HG03460 (cell line): ENCODE measurements at regions not wholly inside any gene's neighbourhood (a gene's known extent, or its start where the extent isn't known, plus 50 kb on each side); places are given as distances from the start of the nearest gene placed in this dataset.
"Not testable (repeated sequence)": the region's sequence is repeated elsewhere in the genome, so short reads cannot be mapped to it uniquely, and the experiment has no call there.

Source experiments
- ATAC-seq: cut with Tn5 transposase; IDR thresholded peaks from one replicate; pipeline ENCODE4 v1.9.1; 2021; ENCODE audit not compliant: unreplicated experiment

DNA sequence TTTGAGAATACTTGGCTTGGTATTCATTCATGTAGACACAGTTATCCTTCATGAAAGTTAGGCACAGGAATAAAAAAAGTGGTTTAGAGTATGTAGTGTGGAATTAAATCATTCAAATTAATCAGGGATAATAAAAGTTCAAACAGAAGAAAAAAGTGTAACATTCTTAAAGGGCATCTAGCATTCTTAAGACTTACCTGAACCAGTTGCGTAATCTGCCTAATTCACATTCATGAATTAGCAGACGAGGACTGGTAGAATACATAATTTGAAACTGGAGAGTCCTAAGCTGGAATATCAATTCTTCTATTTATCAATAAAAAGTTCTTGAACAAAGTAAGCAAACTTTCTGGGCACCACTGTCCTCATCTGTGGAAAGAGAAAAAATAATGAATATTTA is 157.0 kb upstream of the DEPDC1 start:
- no peak for ATAC-seq

DNA sequence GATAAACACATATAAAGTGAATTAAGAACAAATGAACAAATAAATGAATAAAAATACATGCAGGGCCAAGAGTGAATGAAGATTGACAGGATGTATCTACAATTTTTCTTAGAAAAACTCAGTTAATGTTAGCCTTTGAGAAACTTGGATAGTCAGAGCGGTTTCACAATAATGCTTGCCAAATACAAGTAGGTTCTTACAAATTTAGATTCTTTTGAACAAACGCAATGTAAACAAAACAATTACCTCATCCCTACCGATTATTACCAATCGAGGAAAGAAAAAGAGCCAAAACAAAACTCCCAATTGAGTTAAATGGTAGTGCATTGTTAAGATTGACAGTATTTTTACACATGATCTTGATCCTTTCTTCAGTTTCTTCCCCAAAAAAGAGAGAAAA is 176.9 kb upstream of the DEPDC1 start:
- ATAC-seq: no peak

DNA sequence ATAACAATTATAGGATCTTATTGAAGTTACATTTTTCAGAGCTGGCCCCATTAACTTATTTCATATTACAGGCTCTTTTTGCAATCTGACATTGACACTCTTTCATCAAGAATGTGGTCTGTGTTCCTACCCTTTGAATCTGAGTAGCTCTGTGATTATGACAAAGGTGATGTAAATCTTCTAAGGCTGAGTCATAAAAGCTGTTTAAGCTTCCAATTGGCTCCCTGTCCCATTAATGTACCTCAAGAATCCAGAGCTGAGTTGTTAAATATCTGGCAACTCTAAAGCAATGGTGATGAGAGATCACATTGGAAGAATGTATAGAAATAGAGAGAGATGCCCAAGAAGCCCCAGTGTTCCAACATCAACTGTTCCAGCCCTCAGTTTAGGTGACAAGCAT is 178.5 kb upstream of the DEPDC1 start:
- no peak for ATAC-seq

DNA sequence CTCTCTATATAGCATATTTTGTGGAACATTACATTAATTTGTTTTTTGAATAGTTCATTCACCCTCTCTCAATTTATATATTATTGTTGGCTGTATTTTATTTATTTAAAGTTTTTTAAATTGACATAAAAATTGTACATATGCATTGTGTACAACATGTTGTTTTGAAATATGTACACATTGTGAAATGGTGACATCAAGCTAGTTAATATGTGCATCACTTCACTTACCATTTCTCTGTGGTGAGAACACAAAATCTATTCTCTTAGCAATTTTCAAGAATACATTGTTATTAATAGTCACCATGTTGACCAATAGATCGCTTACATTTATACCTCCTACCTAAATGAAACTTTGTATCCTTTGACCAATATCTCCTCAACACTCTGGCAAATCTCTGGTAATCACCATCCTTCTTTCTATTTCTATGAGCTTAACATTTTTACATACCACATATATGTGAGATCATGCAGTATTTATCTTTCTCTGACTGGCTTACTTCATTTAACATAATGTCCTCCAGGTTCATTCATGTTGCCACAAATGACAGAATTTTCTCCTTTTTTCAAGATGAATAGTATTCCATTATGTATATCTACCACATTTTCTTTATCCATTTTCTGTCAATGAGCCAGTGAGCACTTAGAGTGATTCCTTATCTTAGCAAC is 180.9 kb upstream of the DEPDC1 start:
- ATAC-seq: no peak

DNA sequence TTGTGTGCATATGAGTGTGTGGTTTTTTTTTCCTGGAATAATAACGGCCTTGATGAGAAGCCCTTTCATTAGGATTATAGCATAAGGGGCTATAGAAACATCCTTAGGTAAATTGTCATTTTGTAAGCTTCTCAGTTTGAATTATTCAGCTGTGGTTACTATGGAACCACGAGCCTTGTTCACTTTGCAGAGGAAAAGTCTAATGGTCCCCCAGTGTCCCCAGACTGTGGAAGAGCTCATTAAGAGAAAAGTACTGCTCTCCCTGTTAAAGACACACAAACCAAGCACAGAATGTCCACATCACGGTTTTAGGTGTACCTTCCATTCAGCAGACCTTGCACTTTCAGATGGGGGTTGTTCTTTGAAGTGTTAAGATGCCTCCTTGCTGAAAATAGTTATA is 199.3 kb upstream of the DEPDC1 start:
- ATAC-seq: no peak

DNA sequence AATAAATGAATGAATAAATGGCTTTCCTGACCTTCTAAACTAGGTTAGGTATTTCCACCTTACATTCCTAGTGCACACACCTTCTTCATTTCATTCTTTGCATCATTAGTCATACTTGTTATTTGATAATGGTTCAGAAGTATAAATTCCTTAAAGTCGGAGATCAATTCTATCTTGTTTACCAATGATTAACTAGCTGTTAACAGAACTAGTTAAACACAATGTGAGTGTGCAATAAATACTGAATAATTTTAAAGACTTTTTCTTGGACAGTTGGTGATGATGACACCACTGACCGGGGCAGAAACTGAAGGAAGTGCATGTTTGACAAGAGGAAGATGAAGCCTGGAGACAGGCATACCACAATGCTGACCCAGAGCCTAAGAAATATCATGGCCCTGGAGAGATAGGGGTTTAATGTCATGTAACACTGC is 207.1 kb upstream of the DEPDC1 start:
- no peak for ATAC-seq

DNA sequence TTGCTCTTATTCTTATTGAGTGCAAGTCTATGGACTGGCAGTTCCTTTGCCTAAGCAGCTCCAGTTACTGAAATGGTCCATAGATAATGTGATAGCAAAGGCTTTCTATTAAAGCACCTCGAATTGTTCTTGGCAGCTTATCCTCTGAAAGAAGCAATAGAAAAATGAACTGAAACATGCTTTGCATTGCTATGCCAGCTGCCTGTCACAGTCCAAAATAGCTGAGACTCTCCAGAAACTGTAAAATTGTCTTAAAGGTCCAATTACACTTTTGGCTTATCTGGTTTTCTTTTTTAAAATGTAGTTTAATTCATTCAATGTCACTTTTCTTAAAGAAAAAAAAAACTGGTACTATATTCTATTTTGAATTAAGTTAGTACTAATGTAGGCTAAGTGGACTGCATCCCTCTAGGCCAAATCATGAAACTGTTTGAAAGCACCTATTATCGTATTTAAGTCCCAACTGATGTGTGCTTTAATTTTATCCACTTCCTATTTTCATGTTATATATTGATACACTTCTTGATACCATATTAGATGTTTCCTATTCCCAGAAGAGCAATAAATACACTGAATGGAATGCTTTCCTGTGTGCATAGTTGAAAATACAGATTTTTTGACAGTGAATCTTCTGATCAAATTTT is 208.0 kb upstream of the DEPDC1 start:
- ATAC-seq: no peak

DNA sequence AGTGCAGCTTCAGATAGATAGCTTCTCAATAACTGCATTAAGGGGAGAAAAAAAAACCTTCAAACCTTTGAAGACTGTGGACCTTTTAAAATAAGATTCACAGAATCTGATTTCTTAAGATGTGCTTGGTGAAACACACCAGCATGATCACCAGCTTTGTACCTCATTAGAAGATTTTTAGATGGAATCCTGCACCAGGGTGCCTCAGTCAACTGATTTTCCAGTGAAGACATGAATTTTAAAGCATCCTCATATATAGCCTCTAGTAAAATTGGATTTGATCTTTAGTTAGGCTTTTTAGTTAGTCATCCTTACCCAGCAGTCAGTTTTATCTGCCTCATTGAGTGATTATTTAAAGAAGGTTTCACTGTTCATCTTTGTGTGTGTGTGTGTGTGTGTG is 208.6 kb upstream of the DEPDC1 start:
- no peak for ATAC-seq

DNA sequence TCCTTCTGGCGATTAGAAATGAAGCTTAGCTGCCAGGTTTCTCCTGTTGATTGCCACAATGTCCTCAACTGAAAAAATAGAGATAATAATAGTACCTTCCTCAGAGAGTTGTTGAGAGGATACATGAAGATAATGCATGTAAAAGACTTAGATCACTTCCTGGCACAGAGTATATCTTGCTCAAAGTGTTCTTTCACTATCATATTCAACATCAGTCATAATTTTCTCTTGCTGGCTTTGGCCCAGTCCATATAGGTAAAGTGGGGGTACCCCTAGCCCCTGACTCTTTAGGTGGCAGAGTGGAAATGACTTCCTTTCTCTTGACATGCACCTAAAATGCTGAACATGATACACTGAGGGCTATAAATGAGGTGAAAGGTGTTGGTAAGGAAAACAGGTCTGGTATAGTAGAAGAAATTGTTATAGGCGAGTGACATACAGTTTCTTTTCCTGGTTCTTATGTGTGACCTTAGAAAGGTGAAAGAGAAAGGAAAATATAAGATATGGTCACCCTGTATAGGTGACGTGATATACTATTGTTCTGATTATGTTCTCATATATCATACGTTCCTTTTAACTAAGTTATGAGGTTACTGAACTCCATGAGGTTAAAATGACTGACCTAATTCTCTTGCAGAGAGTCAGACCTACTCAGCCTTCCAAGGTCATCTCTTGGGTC is 209.9 kb upstream of the DEPDC1 start:
- ATAC-seq: no peak

DNA sequence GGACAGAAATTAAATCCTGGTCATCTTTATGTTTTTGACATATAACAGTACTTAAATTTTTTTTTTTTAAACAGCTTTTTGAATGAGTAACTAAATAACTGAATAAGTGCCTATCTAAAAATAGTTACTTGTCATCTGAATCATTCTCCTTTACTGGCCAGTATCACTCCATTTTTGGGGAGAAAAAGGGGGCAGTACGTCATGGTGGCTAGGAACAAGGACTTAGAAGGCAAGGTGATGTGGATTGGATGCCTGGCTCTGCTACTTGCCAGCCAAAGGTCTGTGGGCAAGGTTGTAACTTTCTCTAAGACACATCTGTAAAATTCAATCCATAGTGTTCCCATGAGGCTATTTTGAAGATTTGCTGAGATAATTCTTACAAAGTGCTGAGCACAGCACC is 220.4 kb upstream of the DEPDC1 start:
- ATAC-seq: no peak

DNA sequence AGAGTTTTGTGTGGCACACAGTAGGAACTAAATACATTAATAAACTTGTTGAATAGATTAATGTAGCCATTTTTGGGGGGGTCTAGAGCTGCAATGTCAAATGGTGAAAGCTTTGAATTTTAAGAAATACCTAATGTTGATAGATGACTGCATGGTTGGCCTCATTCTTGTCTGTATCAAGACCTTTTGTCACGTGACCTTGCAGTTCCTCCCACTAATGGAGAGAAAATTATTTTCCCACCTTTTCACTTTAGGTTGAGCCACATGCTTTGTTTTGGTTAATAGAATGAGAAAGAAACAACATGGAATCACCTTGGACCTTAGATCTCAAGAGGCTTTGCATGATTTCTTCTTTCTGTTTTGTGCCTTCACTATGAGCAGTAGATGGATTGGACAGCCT is 223.6 kb upstream of the DEPDC1 start:
- no peak for ATAC-seq

DNA sequence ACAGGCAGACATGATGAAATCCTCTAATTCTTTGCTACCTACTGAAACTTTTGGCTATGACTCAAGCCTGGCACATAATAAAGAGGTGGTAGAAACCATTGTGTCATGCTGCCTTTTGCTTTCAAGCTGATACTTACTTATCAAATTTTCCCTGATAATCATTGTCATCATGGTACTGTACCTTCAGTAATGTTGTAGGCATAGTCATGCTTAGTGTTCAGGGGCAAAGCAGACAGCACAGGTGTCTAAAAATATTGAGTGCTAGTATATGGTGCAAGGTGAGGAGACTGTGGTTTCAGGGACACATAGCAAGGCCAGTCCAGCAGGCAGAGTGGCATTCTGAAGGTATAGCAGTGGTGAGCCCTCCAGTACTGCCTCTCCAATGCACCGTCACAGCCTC is 226.9 kb upstream of the DEPDC1 start:
- no peak for ATAC-seq

DNA sequence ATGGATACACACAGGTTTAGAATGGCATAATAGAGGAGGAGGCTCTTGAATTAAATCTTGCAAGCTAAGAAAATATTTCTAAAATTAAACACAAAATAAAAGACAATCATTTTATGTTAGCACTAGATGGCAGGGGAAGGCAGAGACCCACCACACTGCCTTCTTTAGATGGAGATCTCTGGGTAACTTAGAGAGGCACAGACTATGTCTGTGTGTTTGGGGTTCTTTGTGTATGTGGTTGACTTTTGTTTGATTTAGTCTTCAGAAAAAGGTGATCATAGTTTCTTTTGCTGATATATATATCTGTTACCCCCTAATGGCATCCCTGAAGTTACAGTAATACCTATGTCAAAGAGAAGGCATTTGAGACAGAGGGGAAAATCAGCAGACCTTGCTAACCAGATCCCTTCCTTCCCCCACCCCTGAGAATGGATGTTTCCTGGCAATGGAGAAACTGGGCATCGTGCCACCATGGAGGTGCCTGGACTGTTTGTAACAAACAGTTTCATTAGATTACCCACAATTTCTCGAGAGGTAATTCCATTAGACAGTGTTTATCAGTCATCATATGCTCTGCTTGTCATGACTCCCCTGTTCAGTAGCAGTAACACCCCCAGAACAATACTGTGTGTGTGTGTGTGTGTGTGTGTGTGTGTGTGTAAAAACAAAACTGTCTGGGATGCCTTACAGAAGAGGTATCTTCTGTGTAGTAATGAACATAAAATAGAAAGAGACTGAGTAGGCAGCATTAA is 228.3 kb upstream of the DEPDC1 start:
- no peak for ATAC-seq

DNA sequence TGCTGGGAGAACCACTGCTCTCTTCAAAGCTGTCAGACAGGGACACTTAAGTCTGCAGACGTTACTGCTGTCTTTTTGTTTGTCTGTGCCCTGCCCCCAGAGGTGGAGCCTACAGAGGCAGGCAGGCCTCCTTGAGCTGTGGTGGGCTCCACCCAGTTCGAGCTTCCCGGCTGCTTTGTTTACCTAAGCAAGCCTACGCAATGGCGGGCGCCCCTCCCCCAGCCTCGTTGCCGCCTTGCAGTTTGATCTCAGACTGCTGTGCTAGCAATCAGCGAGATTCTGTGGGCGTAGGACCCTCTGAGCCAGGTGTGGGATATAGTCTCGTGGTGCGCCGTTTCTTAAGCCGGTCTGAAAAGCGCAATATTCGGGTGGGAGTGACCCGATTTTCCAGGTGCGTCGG is 242.6 kb upstream of the DEPDC1 start:
- not testable (repeated sequence) for ATAC-seq

DNA sequence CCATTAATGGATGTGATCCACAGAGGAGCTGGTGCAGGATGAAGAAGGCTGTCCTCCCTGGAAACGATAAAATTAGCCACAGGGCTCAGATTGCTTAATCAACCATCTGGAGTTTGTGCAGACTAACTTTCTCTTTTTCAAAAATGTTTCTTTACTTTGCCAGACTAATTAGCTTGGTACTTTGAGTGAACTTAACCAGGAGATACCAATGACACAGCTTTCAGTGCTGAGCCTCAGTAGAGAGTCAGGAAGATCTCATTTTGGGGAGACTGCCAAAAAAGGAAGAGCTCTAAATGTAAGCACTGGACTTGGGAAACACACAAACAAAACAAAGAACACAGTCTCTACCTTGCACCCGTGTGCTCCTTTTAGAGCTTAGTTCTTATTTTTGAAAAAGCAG is 248.1 kb upstream of the DEPDC1 start:
- ATAC-seq: no peak

DNA sequence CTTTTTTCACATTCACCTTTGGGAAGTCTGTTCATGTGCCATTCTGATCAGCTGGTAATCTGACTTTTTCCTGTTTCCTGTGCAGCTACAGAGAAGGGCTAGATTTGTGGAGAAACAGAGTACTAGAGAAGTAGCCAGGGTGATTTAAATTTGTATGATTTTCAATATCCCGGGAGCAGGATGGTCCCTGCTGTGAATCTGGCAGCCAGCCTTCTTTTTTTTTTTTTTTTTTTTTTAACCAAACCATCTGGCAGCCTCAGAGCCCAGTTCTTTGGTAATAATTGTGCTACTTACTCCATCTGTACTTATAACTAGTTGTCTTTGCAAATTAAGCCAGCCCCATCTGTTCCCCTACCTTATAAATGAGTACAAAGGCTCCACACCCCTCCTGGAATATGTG is 248.6 kb upstream of the DEPDC1 start:
- no peak for ATAC-seq

DNA sequence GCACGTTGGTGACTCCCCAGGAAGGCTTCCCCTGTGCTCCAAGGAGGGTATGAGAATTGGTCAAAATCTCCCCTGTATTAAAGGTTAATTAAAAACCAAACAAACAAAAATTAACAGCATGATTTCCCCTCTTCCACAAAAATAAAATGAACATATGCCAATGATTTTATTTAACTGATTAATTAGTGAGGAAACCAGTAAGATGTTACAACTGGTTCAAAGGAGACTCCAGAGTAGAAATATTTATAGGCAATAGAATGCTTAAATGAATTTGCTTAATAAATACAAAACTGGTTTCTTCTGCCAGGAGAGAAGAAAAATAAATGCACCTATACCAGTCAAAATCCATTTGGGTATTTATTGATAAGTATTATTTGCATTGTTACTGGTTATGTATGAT is 249.5 kb upstream of the DEPDC1 start:
- ATAC-seq: no peak

DNA sequence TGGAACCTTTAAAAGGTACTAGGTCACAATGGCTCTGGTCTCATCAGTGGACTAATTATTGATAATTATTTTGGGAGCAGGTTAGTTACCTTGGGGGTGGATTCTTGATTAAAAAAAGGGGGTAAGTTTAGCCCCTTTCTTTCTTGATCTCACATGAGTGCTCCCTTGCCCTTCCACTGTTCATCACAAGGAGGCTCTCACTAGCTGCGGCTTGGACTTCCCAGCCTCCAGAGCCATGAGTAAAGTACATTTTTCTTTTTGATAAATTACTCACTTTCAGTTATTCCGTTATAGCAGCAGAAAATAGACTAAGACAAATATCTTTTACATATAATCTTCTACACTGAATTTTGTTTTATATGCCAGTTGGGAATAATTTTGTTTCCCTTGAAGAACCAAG is 254.8 kb upstream of the DEPDC1 start:
- no peak for ATAC-seq

DNA sequence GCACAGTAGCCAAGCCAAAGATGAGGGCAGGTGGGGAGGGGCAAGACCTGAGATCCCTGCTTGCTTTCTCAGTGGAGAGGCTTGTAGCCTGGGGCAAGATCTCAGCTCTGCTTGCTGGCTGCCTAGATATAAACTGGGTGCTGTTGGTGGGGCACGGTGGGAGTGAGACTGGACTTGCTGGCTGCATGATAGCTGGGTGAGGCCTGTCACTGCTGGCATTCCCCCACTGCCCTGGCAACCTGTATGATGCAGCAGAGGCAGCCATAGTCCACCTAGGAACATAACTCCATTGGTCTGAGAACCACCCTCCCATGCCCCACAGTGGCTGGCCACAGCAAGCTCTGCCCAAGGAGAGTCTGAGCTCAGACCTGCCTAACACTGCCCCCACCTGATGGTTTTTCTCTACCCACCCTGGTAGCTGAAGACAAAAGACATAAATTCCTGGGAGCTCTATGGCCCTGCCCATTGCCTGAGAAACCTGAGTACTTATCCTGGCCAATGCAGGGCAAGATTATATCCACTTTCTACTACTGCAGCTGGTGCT is 261.9 kb upstream of the DEPDC1 start:
- no peak for ATAC-seq

DNA sequence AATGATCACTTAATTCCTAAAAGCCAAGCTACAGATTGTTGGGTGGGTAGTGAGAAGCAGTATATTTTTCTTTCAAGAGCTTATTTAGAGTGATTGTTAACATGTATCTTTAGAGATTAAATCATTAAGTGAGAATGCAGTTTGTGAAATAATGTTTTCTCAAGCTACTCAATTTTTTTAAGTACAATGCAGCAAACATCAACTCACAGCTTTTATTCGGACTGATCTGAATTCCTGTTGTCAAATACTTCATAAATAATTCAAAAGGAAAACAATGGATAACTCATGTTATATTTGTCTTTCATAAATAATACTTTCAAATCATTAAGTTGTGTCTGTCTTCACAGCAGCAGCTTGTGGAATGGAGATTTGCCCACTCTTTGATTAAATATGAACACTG is 271.1 kb upstream of the DEPDC1 start:
- ATAC-seq: no peak

DNA sequence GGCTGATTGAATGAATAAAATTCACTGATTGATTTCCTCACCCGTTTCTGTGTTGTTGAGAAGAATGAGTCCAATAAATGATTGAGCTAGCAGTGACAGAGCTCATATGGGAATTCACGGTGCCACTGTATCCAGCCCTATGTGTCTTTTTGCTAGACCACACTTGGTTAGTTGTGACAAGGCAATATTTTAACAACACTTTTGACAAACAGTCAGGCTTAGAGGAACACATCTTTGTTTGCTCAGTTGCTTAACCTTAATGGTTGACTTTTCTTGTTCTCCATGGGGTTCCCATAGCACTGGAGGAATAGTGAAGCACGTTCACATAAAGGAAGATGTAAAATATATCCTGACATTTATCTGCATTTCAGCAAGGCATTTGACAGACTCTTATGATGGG is 273.9 kb upstream of the DEPDC1 start:
- no peak for ATAC-seq

DNA sequence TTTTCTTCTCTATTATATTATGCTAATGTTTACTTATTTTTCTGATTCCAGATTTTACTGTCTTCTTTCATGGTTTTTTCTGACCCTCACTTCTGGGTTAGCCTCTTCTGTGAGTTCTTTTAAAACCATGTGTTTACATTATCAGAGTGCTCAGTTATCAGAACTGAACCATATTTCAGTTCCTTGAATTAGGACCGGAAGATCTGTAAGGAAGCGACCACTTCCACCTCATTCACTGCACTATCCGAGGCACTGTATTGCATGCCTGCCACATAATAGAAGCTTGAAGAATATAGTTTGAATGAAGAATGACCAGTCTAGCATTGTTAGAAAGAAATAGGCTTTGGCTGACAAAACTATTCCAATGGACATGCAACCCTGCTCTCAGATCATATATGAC is 281.0 kb upstream of the DEPDC1 start:
- no peak for ATAC-seq
